ENCODE measurements at regions not wholly inside any gene's neighbourhood (a gene's known extent, or its start where the extent isn't known, plus 50 kb on each side); places are given as distances from the start of the nearest gene placed in this dataset.

DNA sequence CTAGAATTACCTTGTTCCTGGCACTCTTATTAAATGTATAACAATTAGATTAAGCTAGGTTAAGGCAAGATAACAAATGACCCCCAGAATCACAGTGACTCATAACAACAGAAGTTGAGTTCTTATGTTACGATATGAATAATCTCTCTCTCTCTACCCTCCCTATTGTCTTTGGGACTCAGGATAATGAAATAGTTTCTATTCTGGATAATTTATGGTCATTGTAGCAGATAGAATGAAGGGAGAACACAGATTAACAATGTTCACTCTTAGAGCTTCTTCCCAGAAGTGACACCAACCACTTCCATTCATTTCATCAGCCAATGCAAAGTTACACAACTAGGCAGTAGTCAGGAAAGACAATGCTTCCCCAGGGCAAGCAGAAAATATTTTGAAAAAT is 334.5 kb downstream of the C11orf87 start:
- TF ChIP-seq ETS1 (IDR thresholded peaks at IDR 0.05) (no peak), POLR2AphosphoS5 (IDR thresholded peaks at IDR 0.05; ENCODE audit: low read depth) (no peak), EZH2phosphoT487 (IDR thresholded peaks at IDR 0.05; ENCODE audit: unreplicated experiment) (no peak), JUNB (IDR thresholded peaks at IDR 0.05; ENCODE audit: unreplicated experiment) (no peak), EZH2 (IDR thresholded peaks at IDR 0.05; ENCODE audit: low read depth, unreplicated experiment) (no peak)
- TF ChIP-seq, protein P1, sequence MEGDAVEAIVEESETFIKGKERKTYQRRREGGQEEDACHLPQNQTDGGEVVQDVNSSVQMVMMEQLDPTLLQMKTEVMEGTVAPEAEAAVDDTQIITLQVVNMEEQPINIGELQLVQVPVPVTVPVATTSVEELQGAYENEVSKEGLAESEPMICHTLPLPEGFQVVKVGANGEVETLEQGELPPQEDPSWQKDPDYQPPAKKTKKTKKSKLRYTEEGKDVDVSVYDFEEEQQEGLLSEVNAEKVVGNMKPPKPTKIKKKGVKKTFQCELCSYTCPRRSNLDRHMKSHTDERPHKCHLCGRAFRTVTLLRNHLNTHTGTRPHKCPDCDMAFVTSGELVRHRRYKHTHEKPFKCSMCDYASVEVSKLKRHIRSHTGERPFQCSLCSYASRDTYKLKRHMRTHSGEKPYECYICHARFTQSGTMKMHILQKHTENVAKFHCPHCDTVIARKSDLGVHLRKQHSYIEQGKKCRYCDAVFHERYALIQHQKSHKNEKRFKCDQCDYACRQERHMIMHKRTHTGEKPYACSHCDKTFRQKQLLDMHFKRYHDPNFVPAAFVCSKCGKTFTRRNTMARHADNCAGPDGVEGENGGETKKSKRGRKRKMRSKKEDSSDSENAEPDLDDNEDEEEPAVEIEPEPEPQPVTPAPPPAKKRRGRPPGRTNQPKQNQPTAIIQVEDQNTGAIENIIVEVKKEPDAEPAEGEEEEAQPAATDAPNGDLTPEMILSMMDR (conservative IDR thresholded peaks at IDR 0.05; ENCODE audit: low read depth in 2 of 2) = no peak
- TF ChIP-seq, protein P2, sequence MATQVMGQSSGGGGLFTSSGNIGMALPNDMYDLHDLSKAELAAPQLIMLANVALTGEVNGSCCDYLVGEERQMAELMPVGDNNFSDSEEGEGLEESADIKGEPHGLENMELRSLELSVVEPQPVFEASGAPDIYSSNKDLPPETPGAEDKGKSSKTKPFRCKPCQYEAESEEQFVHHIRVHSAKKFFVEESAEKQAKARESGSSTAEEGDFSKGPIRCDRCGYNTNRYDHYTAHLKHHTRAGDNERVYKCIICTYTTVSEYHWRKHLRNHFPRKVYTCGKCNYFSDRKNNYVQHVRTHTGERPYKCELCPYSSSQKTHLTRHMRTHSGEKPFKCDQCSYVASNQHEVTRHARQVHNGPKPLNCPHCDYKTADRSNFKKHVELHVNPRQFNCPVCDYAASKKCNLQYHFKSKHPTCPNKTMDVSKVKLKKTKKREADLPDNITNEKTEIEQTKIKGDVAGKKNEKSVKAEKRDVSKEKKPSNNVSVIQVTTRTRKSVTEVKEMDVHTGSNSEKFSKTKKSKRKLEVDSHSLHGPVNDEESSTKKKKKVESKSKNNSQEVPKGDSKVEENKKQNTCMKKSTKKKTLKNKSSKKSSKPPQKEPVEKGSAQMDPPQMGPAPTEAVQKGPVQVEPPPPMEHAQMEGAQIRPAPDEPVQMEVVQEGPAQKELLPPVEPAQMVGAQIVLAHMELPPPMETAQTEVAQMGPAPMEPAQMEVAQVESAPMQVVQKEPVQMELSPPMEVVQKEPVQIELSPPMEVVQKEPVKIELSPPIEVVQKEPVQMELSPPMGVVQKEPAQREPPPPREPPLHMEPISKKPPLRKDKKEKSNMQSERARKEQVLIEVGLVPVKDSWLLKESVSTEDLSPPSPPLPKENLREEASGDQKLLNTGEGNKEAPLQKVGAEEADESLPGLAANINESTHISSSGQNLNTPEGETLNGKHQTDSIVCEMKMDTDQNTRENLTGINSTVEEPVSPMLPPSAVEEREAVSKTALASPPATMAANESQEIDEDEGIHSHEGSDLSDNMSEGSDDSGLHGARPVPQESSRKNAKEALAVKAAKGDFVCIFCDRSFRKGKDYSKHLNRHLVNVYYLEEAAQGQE (IDR thresholded peaks at IDR 0.05; ENCODE audit: unreplicated experiment) = no peak
